Brain microvascular endothelial cell (primary cell): ENCODE measurements at regions not wholly inside any gene's neighbourhood (a gene's known extent, or its start where the extent isn't known, plus 50 kb on each side); places are given as distances from the start of the nearest gene placed in this dataset.
A peak's percentile ranks its signal among the peaks of the same experiment; 100 is the strongest.

Experiments used
- DNase-seq: peaks from one replicate; pipeline ENCODE4 v3.0.0-alpha.2; 2020
- H3K27ac ChIP-seq: fragments of 250-450 bp; sonication (Bioruptor Pico); 2 replicates; pipeline ENCODE4 v1.5.1; 2020; ENCODE audit warnings: mild to moderate bottlenecking, moderate library complexity
- H3K27me3 ChIP-seq: fragments of 250-450 bp; sonication (Bioruptor Pico); replicated peaks from 2 replicates; pipeline ENCODE4 v1.5.1; 2020; ENCODE audit warnings: mild to moderate bottlenecking
- H3K36me3 ChIP-seq: fragments of 250-450 bp; sonication (Bioruptor Pico); replicated peaks from 2 replicates; pipeline ENCODE4 v1.5.1; 2020; ENCODE audit warnings: mild to moderate bottlenecking
- H3K4me3 ChIP-seq: 2 replicates; pipeline ENCODE4 v1.5.1; 2011; ENCODE audit warnings: low read depth, mild to moderate bottlenecking, control low read depth, low read length, moderate library complexity
- in situ Hi-C: cut with HindIII; loops from 2 replicates; pipeline ENCODE4 v1.10.0; 2017; ENCODE audit warnings: low sequenced_read_pairs, low pct_ligation_motif_present
- TF ChIP-seq, protein P1 (sequence below): IDR thresholded peaks from 2 replicates; pipeline ENCODE4 v1.5.1; 2011; ENCODE audit warnings: low read depth, mild to moderate bottlenecking, moderate library complexity, low read length, control low read depth, inconsistent platforms; ENCODE audit errors: missing control alignments

DNA sequence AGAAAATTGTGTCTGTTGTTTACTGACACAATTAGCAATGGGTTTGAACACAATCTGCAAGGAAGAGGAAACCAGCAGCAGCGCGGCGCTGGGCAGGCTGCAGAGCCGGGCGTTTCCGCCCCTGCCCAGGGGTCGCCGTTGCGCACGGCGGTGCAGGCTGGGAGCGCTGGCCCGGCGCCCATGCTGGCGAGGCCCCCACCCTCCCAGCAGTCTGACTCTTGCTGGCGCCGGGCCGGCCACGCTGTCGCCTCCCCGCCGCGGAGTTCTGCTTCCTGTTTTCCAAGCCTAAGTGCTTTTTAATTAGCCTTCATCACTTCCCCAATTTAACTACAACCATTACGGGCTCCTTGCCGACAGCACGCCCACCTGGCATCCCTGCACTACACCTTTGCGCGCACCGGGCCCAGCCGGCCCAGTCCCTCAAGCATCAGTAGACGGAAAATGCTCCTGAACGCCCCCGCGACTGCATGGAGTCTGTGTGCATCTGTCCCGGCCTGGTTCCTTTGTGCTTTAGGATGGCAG lies 212.1 kb downstream of the GXYLT1 start:
- Histone ChIP-seq H3K36me3 (no peaks in the 10 kb centered on the region), H3K27me3 (no peaks in the 10 kb centered on the region), H3K4me3 (peak overlapping the region; percentile 55), H3K27ac (no peak overlapping the region)
- no peak for DNase-seq
- in situ Hi-C loops: no loop called here
- TF ChIP-seq, protein P1, sequence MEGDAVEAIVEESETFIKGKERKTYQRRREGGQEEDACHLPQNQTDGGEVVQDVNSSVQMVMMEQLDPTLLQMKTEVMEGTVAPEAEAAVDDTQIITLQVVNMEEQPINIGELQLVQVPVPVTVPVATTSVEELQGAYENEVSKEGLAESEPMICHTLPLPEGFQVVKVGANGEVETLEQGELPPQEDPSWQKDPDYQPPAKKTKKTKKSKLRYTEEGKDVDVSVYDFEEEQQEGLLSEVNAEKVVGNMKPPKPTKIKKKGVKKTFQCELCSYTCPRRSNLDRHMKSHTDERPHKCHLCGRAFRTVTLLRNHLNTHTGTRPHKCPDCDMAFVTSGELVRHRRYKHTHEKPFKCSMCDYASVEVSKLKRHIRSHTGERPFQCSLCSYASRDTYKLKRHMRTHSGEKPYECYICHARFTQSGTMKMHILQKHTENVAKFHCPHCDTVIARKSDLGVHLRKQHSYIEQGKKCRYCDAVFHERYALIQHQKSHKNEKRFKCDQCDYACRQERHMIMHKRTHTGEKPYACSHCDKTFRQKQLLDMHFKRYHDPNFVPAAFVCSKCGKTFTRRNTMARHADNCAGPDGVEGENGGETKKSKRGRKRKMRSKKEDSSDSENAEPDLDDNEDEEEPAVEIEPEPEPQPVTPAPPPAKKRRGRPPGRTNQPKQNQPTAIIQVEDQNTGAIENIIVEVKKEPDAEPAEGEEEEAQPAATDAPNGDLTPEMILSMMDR: no peak

GRCh38 chr12:41930866-41931437 lies 213.7 kb downstream of the GXYLT1 start:
- Histone ChIP-seq H3K36me3 (no peaks in the 10 kb centered on the region), H3K27me3 (no peaks in the 10 kb centered on the region), H3K27ac (no peak overlapping the region), H3K4me3 (no peak overlapping the region)
- in situ Hi-C loops: no loop called here
- TF ChIP-seq, protein P1: no peak
- no peak for DNase-seq

DNA sequence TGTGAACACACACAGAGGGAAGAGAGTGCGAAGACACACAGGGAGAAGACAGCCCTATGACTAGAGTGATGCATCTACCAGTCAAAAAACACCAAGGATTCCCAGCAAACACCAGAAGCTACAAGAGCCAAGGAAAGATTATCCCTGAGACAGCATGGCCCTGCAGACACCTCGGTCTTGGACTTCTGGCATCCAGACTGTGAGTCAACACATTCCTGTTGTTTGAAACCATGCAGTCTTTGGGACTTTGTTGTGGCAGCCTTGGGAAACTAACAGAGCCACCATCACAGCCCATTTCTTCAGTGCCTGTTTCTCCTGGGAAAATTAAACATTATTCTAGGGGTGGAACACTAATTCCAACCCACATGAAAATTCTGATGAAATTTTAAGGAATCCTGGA lies 220.6 kb downstream of the GXYLT1 start:
- no peak for DNase-seq
- Histone ChIP-seq H3K4me3 (no peak overlapping the region), H3K27me3 (no peaks in the 10 kb centered on the region), H3K27ac (no peak overlapping the region), H3K36me3 (no peaks in the 10 kb centered on the region)
- TF ChIP-seq, protein P1: no peak
- in situ Hi-C loops: no loop called here

GRCh38 chr12:41923351-41923750 lies 221.3 kb downstream of the GXYLT1 start:
- TF ChIP-seq, protein P1: no peak
- H3K36me3 ChIP-seq: no peaks in the 10 kb centered on the region

DNA sequence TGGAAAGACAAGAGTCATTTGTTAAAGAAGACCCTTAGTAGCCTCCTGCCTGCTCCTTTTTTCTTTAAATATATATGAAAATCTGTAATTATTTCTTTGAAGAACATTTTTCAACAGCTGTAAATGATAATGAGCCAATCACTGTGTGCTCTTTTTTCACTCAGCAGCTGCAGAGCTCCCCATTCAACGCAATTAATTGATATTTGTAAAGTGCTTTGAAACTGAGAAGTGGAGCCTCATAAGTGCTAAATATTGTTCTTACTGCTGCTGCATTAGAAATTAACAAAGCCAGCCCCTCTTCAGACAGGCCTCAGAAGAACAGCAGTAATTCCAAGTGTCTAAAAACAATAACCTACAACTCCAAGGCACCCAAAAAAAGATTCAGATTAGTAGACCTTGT lies 224.3 kb downstream of the GXYLT1 start:
- H3K4me3 ChIP-seq: no peak overlapping the region
- H3K27me3 ChIP-seq: no peaks in the 10 kb centered on the region
- H3K36me3 ChIP-seq: no peaks in the 10 kb centered on the region
- no peak for DNase-seq
- H3K27ac ChIP-seq: no peak overlapping the region
- TF ChIP-seq, protein P1: no peak
- in situ Hi-C loops: no loop called here

More at GRCh38 chr12:41923351-41923750, 221.3 kb downstream of the GXYLT1 start:
- in situ Hi-C loops: no loop called here
- Histone ChIP-seq H3K27me3 (no peaks in the 10 kb centered on the region), H3K4me3 (no peak overlapping the region), H3K27ac (no peak overlapping the region)
- no peak for DNase-seq
